Memory B cell (primary cell): ENCODE measurements at regions not wholly inside any gene's neighbourhood (a gene's known extent, or its start where the extent isn't known, plus 50 kb on each side); places are given as distances from the start of the nearest gene placed in this dataset.

Source experiments
- ATAC-seq: fragments of 150-1000 bp; cut with Tn5 transposase; 2 replicates; pipeline ENCODE4 v1.10.0; 2021; ENCODE audit warnings: low read depth, mild to moderate bottlenecking, moderate library complexity
- DNase-seq, 2 donors: peaks; one replicate each; pipeline ENCODE4 v3.0.0; 2022; ENCODE audit warnings: low spot score in 2 of 2
- H3K27ac Mint-ChIP-seq: one replicate; pipeline ENCODE4 v1.8.0; 2022; ENCODE audit warnings: mild to moderate bottlenecking, moderate library complexity, mixed read lengths
- H3K27me3 Mint-ChIP-seq: one replicate; pipeline ENCODE4 v1.8.0; 2022; ENCODE audit warnings: mixed read lengths
- H3K36me3 Mint-ChIP-seq: one replicate; pipeline ENCODE4 v1.8.0; 2022; ENCODE audit warnings: mild to moderate bottlenecking, mixed read lengths
- H3K4me1 Mint-ChIP-seq: one replicate; pipeline ENCODE4 v1.8.0; 2022; ENCODE audit warnings: mixed read lengths
- H3K4me3 Mint-ChIP-seq: one replicate; pipeline ENCODE4 v1.8.0; 2022; ENCODE audit warnings: mild to moderate bottlenecking, moderate library complexity, mixed read lengths
- H3K9me3 Mint-ChIP-seq: one replicate; pipeline ENCODE4 v1.8.0; 2022; ENCODE audit warnings: mixed read lengths

- Mint-ChIP-seq H3K9me3 (no peaks in the 10 kb centered on the region), H3K4me1 (no peaks in the 10 kb centered on the region), H3K36me3 (no peaks in the 10 kb centered on the region), H3K4me3 (no peak overlapping the region), H3K27ac (no peak overlapping the region), H3K27me3 (no peaks in the 10 kb centered on the region)
- DNase-seq (no peak), ATAC-seq (no peak)
Measured at GRCh38 chr5:143479394-143479793, 75.9 kb upstream of the NR3C1 start.

GRCh38 chr5:143476601-143477211, 73.2 kb upstream of the NR3C1 start:
- Mint-ChIP-seq H3K27ac (no peak overlapping the region), H3K36me3 (no peaks in the 10 kb centered on the region), H3K4me1 (no peaks in the 10 kb centered on the region), H3K9me3 (no peaks in the 10 kb centered on the region), H3K4me3 (no peak overlapping the region), H3K27me3 (no peaks in the 10 kb centered on the region)
- no peak for ATAC-seq
- no peak for DNase-seq

GRCh38 chr5:143474616-143475015, 71.1 kb upstream of the NR3C1 start:
- DNase-seq: no peak
- H3K4me3 Mint-ChIP-seq: no peak overlapping the region
- H3K27me3 Mint-ChIP-seq: no peaks in the 10 kb centered on the region
- no peaks in the 10 kb centered on the region for H3K9me3 Mint-ChIP-seq
- no peak for ATAC-seq
- no peaks in the 10 kb centered on the region for H3K4me1 Mint-ChIP-seq
- no peak overlapping the region for H3K27ac Mint-ChIP-seq
- H3K36me3 Mint-ChIP-seq: no peaks in the 10 kb centered on the region

DNA sequence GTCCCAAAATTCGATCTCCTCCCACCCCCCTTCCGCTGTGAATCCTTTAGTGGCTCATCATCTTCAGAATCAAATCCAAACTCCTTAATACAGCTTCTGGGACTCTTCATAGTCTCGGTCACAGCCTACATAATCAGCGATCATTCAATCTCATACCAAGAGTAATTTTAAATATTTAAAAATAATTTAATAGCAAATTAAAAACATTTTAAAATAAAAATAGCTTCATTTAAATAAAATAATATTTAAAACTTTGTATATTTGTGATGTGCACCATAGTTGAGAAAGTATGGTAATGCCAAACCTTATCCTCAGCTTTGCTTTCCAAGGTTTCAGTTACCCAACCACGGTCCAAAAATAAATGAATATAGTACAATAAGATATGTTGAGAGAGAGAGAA, 70.0 kb upstream of the NR3C1 start:
- Mint-ChIP-seq H3K9me3 (no peaks in the 10 kb centered on the region), H3K36me3 (no peaks in the 10 kb centered on the region), H3K27ac (no peak overlapping the region)

DNA sequence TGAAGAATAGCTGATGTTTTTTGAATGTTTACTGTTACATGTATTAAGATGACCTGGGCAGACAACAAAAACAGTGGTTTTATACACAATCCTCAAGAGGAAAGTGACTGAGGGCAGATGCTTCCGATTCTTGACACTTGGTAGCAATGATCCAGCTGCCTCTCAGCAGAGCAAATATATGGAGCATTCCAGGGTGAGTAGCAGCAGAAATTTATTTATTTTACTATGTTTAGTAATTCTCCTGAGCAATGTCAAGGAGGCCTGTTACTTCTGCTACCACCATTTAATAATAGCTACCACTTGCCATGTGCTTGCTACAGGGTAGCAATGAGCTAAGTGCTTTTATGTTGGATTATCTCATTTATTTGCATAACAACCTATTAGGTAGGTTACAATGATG, 69.1 kb upstream of the NR3C1 start:
- no peaks in the 10 kb centered on the region for H3K36me3 Mint-ChIP-seq
- ATAC-seq (no peak), DNase-seq (no peak)
- H3K27me3 Mint-ChIP-seq: no peaks in the 10 kb centered on the region
- no peak overlapping the region for H3K27ac Mint-ChIP-seq
- H3K9me3 Mint-ChIP-seq: no peaks in the 10 kb centered on the region
- H3K4me1 Mint-ChIP-seq: no peaks in the 10 kb centered on the region
- no peak overlapping the region for H3K4me3 Mint-ChIP-seq

More for the DNA sequence above, 70.0 kb upstream of the NR3C1 start:
- Mint-ChIP-seq H3K4me3 (no peak overlapping the region), H3K4me1 (no peaks in the 10 kb centered on the region), H3K27me3 (no peaks in the 10 kb centered on the region)
- no peak for DNase-seq
- no peak for ATAC-seq

DNA sequence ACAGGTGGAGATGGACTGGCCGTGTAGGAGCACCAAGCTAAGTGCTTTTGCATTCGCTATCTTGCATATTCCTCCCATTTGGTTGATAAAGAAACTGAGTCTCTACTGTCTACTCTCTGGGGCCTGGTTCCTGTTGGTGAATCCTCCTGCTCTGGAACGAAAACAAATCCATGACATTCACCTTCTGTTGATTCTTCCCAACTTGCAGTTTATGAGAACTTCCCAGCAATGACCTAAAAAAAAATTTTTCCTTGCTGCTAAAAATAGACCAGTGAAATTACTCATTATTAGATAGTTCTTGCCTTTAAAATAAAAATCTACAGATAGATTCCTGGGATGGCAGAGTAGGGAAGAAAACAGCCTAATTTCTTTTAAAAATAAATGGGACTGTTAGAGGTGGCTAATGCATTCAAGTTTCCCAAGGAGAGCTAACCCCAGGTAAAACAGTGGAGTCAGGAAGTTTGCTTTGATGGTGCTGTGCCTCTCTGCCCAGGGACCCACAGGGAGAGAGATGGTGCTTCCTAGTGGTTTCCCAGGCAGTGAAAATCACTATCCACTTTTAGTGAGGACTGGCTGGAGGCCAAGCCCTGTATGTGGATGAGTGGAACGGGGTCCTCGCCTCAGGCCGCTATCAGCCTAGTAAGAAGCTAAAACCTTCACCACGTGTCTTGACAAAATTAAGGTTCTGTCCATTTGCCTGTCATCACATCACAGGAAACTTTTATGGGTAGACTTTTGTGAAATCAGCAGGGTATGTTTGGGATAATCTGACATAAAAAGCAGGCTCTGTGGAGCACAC, 68.4 kb upstream of the NR3C1 start:
- H3K9me3 Mint-ChIP-seq: no peaks in the 10 kb centered on the region
- no peaks in the 10 kb centered on the region for H3K36me3 Mint-ChIP-seq
- ATAC-seq (no peak), DNase-seq (no peak)
- no peak overlapping the region for H3K27ac Mint-ChIP-seq
- no peaks in the 10 kb centered on the region for H3K27me3 Mint-ChIP-seq
- no peak overlapping the region for H3K4me3 Mint-ChIP-seq
- H3K4me1 Mint-ChIP-seq: no peaks in the 10 kb centered on the region

GRCh38 chr5:143471041-143471509, 67.6 kb upstream of the NR3C1 start:
- Mint-ChIP-seq H3K4me3 (no peak overlapping the region), H3K36me3 (no peaks in the 10 kb centered on the region), H3K4me1 (no peaks in the 10 kb centered on the region), H3K9me3 (no peaks in the 10 kb centered on the region), H3K27ac (no peak overlapping the region), H3K27me3 (no peaks in the 10 kb centered on the region)
- no peak for ATAC-seq
- DNase-seq: no peak

DNA sequence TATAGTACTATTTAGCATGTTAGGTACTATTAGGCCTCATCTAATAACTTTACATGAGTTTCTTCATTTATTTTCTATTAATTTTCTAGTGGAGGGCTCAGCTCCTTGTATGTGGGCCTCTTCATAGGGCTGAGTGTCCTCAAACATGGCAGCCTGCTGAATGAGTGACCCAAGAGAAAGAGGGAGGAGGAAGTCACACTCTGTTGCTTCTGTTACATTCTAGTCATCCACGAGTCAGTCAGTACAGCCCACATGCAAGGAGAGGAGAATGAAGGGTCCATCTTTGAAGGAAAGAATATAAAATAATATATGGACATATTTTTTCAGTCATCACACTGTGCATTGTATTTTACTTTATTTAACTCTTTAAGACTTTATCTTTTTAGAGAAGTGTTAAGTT, 66.6 kb upstream of the NR3C1 start:
- Mint-ChIP-seq H3K27me3 (no peaks in the 10 kb centered on the region), H3K4me3 (no peak overlapping the region), H3K27ac (no peak overlapping the region), H3K9me3 (no peaks in the 10 kb centered on the region), H3K4me1 (no peaks in the 10 kb centered on the region), H3K36me3 (no peaks in the 10 kb centered on the region)
- ATAC-seq (no peak), DNase-seq (no peak)

- Mint-ChIP-seq H3K27ac (no peak overlapping the region), H3K4me3 (no peak overlapping the region), H3K36me3 (no peaks in the 10 kb centered on the region), H3K9me3 (no peaks in the 10 kb centered on the region), H3K4me1 (no peaks in the 10 kb centered on the region), H3K27me3 (no peaks in the 10 kb centered on the region)
- ATAC-seq (no peak), DNase-seq (no peak)
Measured at GRCh38 chr5:143469125-143469524, 65.6 kb upstream of the NR3C1 start.

DNA sequence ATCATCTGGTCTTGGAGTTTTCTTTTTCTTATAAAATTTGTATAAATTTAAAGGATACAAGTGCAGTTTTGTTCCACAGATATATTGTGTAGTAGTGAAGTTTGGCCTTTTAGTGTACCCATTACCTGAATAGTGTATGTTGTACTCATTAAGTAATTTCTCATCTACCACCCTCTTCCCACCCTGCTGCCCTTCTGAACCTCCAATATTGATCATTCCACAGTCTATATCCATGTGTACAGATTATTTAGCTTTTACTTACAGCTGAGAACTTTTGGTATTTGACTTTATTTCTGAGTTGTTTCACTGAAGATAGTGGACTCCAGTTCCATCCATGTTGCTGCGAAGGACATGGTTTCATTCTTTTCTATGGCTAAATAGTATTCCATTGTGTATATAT, 63.1 kb upstream of the NR3C1 start:
- Mint-ChIP-seq H3K36me3 (no peaks in the 10 kb centered on the region), H3K27me3 (no peaks in the 10 kb centered on the region), H3K4me3 (no peak overlapping the region), H3K9me3 (no peaks in the 10 kb centered on the region), H3K27ac (no peak overlapping the region), H3K4me1 (no peaks in the 10 kb centered on the region)
- DNase-seq (no peak), ATAC-seq (no peak)

GRCh38 chr5:143464723-143465490, 61.4 kb upstream of the NR3C1 start:
- no peaks in the 10 kb centered on the region for H3K27me3 Mint-ChIP-seq
- ATAC-seq: no peak
- H3K27ac Mint-ChIP-seq: no peak overlapping the region
- no peaks in the 10 kb centered on the region for H3K9me3 Mint-ChIP-seq
- H3K4me1 Mint-ChIP-seq: no peaks in the 10 kb centered on the region
- no peak for DNase-seq
- H3K4me3 Mint-ChIP-seq: no peak overlapping the region
- no peaks in the 10 kb centered on the region for H3K36me3 Mint-ChIP-seq

GRCh38 chr5:143462431-143462830, 58.9 kb upstream of the NR3C1 start:
- no peaks in the 10 kb centered on the region for H3K27me3 Mint-ChIP-seq
- no peaks in the 10 kb centered on the region for H3K36me3 Mint-ChIP-seq
- DNase-seq (no peak), ATAC-seq (no peak)
- H3K9me3 Mint-ChIP-seq: no peaks in the 10 kb centered on the region
- H3K27ac Mint-ChIP-seq: no peak overlapping the region
- no peaks in the 10 kb centered on the region for H3K4me1 Mint-ChIP-seq
- H3K4me3 Mint-ChIP-seq: no peak overlapping the region

GRCh38 chr5:143459433-143459832, 55.9 kb upstream of the NR3C1 start:
- Mint-ChIP-seq H3K27ac (no peak overlapping the region), H3K9me3 (no peaks in the 10 kb centered on the region), H3K27me3 (no peaks in the 10 kb centered on the region), H3K36me3 (no peaks in the 10 kb centered on the region), H3K4me3 (no peak overlapping the region), H3K4me1 (peaks cover under 1% of the 10 kb centered on the region)
- DNase-seq: no peak
- no peak for ATAC-seq

DNA sequence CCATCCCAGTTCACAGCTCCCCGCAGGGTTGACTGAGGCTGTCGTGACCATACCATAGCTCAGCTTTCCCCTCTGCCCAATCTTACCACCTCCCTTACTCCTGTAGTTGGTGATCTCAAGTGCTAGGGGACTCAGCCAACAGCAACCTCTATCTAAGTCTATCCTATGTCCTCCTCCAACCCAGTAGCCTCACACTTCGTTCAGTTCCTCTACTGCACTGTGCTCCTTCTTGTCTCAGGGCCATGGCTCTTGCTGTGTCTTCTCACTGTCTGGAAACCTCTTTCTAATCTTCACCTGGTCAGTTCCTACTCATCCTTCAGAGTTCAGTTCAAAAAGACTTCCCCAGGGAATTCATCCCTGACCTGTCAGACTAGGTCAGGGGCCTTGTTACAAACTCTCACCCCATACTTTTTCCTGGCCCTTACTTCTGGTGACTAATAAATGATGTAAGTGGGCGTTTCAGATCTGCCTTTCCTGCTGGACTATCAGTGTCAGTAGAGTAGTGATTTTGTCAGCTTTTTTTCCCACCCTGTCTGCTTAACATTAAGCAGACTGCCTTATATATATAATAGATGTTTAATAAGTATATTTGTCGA, 53.6 kb upstream of the NR3C1 start:
- H3K27ac Mint-ChIP-seq: no peak overlapping the region
- DNase-seq (no peak), ATAC-seq (no peak)
- H3K27me3 Mint-ChIP-seq: no peaks in the 10 kb centered on the region
- peaks cover 7% of the 10 kb centered on the region for H3K4me1 Mint-ChIP-seq
- no peaks in the 10 kb centered on the region for H3K9me3 Mint-ChIP-seq
- H3K4me3 Mint-ChIP-seq: no peak overlapping the region
- H3K36me3 Mint-ChIP-seq: no peaks in the 10 kb centered on the region
